Raji (cell line): ENCODE measurements at regions not wholly inside any gene's neighbourhood (a gene's known extent, or its start where the extent isn't known, plus 50 kb on each side); places are given as distances from the start of the nearest gene placed in this dataset.

Source experiments
- POLR2A ChIP-seq: IDR thresholded peaks from 2 replicates; pipeline ENCODE4 v1.6.1; 2011; ENCODE audit warnings: low read depth, low read length, control low read depth; ENCODE audit not compliant: insufficient read depth

DNA sequence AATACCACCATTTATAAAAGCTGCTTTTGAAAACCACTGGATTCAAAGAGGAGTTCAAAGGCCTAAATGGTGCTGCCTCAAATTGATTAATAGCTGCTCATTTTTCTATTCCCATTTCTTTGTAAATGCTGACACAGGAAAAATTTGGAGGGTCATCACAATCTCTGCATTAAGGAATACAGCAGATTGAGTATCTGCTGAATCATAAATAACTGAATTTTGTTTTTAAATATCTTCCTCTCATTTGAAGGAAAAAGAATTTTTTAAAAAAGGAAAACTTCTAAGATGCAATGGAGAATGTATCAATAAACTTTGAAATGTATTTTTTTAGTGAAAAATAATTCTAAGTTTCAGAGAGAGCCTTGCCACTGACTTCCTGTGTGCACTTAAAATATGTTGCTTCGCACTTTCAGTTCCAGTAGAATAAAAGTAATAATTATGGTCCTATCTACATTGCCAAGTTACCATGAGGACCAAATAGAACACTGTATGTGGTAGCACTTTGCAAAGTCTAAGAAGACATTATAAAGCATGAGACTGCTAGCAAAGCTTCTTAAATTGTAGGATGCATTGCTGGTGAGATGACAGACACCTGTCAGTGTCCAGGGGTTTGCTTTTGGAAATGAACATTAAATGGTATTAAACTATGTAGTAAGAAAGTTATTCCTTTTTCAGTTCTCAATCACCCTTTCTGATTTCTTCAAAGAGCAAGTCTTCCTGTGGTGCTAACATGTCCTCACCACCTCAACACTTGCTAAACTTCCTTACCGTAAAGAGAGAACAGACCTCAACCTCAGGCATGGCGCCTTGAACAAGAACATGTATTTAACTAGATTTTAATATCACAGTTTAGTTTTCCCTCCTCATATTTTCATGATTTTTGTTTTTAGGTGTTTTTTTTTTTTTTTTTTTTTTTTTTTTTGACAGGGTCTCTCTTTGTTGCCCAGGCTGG, 555.1 kb downstream of the EBF1 start:
- TF ChIP-seq POLR2A: no peak

DNA sequence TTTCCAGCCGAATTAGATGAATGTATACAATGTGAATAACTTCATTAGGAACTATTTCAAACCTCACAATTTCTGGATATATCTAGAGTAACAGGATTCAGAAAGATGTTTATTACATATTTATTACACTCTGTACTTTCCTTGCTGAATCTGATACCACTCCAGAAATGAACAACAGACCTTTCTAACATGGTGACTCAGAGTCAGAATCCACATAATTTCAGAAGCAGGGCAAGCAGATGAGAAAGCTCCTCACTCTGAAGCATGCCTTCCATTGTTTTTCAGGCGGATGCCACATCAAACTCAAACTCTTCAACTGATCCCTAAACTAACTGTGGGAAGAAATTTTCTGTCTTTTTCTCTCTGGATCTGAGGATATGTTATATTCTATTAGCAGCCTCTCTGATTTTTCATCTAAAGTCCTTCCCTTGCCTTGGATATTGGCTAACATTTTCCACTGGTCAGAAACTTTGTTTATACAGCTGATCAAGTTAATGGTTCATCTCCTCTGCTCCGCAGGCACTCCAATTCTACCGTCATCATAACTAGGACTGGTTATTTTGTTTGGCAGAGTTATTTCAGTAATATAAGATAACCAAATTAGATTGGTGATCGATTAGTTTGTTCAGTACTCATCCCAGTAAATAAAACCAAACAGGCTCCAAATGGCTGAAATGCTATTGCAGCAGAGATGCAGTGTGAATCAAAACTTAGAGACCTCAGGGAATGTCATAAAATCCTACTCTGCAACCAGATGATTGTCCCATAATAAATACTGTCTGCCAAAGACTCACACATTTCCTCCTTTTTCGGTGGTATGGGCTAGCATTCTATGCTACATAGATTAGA, 556.0 kb downstream of the EBF1 start:
- TF ChIP-seq POLR2A: no peak

DNA sequence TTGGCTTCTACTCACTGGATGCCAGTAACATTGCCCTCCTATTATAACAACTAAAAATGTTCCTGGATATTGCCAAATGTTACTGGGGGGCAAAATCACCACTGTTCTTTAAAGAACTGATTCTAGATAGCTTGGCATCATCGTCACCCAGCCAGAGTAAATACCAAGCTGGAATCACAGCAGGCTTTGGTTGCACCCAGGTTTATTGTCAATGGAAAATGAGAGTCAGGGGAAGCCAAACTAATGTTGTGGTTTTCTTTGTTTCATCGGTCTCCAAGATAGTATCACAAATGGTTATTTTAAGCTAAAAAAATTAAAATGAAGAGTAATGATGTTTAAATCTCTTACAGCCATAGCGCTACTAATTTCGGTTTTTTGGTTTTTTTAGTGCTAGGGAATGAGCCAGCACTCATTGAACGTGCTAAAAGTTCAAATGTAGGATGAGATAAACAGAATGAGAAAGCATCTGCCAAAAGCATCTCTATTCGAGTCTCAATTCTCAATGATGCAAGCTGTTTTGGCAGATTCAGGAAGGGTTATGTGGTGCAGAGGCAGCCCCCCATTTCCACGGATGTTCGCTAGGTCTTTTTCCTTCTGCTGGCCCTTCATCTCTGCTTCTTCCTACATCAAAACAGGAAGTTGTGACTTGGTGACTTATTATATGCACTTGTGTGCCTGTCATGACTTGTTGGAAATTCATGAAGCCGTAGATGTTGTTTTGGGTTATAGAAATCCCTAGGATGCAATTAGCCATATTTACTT, 558.0 kb downstream of the EBF1 start:
- TF ChIP-seq POLR2A: no peak

DNA sequence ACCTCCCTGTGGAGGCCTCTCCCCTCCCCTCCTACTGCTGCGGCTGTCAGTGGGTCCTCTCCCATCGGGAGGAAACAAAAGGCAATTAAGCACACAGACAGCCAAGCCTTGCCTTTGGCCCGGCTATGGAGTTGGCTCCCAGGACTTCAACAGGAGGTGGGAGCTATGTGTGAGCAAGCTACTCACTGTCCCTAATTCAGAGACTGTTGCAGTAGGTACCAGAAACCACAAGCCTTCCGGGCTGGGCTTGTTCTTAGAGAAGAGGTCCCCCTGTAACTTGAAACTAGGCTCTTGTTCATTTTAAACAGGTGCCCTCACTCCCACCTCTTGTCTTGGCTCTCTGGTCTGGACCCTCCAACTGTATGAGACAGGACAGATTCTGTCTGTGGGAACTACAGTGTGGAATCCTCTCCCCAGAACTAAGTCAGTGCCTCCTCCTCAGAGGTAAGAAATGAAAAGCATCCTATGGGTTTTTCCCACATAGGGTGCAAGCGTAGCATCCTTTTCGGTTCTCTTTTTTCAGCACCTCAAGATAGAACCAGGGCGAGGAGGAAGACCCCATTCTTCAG, 561.1 kb downstream of the EBF1 start:
- no peak for TF ChIP-seq POLR2A

DNA sequence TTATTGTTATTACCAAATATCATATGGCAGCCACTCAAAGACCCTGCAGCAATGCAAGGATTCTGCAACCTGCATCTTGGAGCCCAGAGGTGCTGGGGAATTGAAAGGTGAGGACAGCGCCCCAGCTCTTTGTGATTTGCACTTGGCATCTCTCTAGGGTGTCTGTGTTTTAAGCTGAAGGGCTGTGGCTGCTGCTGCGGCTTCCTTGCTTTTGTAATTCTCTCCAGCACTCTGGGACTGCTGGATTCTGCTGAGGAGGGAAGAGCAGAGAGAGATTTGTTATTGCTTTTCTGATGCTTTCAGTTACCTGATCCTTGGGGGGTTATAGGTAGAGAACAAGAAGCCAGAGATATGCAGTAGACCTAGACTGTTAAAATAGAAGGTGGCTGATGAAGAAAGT, 562.4 kb downstream of the EBF1 start:
- no peak for TF ChIP-seq POLR2A

DNA sequence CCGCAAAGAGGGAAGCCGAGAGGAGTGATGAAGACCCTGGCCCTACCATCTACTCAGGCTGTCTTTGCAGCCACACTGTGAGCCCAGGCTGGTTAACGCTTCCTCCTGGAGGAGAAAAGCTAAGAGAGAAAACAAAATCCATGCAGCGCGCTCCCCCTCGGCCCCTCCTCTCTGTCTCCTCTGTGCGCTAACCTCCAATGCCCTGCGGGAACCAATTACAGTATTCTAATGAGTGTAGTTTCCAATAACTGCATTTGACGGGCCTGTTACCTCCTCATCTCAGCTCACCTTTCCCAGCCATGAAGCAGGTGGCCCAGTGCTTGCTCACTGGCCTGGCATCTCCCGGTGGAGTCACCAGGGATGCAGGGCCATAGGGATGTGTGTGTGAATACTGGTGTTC, 565.5 kb downstream of the EBF1 start:
- TF ChIP-seq POLR2A: no peak

DNA sequence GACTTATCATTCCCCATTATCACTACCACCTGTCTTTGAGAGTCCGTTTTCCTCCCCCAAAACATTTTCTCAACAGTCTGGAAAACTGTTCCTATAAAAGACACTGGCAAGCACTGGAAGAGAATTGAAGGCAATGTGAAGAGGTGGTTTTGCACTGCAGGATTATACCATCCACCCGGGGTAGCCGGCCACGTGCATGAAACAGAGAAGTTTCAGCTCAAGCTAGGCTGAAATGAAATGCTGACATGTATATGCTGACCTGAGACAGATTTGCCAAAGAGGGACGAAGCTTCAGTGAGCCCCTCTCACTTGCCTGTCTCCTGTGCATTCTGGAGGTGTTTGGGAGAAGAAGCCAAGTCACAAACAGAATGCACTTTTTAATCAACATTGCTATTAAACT, 567.0 kb downstream of the EBF1 start:
- no peak for TF ChIP-seq POLR2A

DNA sequence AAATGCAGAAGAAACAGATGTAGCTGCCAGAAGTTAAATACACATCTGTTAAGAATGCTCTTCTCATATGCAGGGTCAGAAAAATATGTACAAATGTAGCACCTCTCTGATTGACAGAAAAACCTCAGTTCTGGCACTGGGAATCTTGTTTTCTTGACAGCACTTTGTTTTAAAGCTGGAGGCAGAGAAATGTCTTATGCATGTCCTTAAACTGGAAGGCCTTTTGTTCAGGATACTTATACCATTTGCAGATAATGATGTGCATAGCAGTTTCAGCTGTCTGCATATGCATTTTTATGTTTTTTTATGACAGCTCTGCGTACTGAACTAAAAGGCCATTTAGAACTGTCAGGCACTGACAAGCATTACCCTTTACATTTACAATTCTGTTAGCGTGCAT, 567.9 kb downstream of the EBF1 start:
- no peak for TF ChIP-seq POLR2A

DNA sequence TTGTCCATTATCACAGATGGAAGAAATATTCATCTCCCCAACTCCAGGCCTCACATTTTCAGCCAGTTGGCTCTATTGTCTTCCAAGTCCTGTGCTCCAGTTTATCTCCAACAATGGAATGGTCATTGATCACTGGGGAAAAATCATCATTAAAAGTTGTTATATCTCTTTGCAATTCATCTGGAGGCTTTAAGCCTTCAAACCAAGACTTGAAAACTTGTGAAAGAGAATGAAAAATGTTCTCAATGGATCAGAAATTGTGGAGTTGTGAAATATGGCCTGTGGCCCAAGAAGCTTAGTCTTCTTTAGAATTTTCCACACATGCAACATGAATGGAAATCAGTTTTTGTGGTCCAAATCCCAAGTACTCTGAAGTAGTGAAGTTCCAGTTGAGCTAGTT, 569.6 kb downstream of the EBF1 start:
- TF ChIP-seq POLR2A: no peak

DNA sequence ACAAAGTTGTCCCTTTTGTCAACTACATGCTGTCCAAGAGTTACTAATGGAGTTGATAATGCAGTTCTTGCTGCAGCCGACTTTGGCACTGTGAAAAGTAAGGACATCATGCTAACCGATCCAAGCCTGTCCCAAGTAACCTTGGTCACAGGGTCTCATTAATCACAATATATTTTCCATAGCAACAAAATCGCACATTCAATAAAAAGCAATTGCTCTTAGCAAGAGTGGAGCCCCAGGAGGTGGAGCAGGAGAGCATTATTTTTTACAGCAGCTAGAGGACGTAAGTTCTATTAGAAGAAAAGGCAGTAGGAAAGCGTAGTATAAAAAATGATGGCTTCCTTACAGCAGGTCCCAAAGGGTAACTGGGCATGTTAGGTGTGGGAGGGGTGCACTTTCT, 570.3 kb downstream of the EBF1 start:
- TF ChIP-seq POLR2A: no peak

DNA sequence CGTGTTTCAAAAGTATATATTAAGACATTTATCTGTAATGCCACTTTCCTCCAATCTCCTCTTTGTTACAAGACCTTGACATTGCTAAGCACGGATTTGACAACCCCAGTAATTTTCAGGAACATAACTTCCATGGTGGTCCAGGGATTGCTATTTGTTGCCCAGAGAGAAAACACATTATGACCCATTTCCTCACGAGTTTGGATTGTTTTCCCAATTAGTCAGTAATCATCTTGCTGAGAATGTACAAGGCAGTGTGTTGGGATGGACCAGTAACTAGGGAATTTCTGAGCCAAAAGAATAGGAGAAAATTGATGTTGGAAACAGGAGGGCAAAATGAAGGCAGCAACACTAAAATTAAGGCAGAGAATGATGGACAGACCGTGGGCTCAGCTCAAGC, 574.1 kb downstream of the EBF1 start:
- TF ChIP-seq POLR2A: no peak

DNA sequence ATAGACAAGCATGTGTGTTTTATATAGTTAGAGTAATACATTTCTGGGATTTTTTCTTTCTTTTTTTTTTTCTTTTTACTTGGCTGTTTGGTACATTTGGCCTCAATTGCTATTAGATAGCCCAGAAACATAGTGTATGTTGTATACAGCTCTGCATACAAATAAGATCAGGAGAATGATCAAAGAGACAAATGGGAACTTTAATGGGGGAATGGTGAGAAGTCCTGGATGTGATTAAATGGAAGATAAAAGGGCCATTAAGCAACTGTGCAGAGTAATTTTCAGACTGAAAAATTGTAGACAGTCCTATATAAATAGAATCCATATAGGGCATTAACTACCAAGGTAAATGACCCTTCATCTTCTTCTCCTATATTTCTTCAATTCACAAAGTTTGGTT, 575.6 kb downstream of the EBF1 start:
- no peak for TF ChIP-seq POLR2A

DNA sequence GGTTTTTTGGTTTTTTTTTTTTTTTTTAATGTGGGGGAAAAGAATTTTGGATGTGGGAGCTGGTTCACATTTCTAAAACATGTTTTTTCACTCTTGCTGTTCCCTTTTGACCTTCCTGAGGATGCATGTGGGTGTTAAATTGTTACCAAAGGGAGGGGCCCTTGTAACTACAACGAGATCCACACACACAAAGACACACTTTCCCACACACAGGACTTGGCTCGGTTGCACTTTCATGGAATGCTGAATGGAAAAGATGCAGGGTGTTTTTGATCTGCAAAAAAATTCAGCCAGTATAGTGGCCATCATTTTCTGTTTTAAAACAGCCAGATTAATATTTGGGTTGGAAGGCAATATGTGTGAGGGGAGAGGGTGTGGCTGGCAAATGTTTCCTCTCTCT, 576.9 kb downstream of the EBF1 start:
- no peak for TF ChIP-seq POLR2A

DNA sequence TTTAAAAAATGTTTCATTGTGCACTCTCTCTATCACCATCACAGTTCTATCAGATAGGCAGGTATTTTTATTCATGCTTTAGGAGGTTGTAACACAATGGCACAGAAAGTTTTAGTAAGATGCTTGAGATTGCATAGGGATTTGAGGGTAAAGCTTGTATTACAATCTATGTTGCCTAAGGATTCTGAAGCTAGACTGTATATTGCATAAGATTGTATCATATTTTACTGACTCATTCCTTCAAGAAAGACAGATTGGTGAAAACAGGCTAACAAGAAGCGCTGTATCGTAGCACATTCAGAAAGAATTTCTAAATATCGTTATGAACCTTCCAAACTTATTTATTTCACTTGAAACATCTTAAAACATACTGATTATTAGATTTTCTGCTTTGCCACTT, 577.7 kb downstream of the EBF1 start:
- TF ChIP-seq POLR2A: no peak

DNA sequence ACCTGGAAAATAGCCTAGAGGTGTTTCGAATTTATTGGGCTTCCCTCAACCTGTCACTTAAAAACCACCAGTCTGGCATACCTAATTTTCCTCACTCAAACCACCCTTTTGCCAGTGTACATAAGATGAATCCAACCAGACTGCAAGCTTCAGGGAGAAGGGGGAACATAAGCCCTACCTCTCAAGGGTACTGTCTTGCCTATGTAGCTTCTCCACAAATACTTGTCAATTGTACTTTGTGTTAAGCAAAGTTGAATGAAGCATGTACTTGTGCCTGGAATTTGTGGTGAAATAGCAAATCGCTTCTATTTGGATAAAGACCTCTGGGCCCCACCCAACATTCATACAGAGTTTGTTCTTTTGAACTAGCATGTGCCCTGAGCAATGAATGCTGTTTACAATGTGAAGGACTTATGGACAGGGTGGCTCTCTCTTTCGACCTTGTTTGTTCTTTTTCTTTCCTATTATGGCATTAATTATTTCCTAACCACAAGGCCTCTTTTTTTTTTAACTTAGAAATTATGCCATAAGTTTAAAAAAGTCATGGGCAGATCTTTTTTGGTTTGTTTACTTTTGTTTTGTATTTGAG, 580.2 kb downstream of the EBF1 start:
- TF ChIP-seq POLR2A: no peak

DNA sequence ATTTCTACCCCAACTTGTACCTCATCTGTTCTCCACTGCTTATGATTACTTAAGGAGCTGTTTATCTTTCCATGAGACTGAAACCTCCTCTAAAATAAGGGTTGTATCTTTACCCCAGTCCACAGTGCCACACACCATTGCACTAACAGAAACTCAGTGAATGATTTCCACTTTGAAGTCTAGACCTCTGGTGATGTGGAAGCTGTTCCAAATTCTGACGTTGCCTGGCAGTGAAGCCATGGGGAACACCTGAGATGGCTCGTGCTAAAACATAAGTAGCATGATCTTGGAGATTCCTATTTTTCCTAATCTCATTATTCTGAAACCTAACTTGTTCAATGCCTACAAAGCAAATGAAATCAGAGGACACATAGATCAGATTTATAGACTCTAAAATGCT, 583.2 kb downstream of the EBF1 start:
- TF ChIP-seq POLR2A: no peak
